HG03045 (cell line): ENCODE measurements at regions not wholly inside any gene's neighbourhood (a gene's known extent, or its start where the extent isn't known, plus 50 kb on each side); places are given as distances from the start of the nearest gene placed in this dataset.
"Not testable (repeated sequence)": the region's sequence is repeated elsewhere in the genome, so short reads cannot be mapped to it uniquely, and the experiment has no call there.

Experiments
- ATAC-seq: cut with Tn5 transposase; IDR thresholded peaks from one replicate; pipeline ENCODE4 v1.9.1; 2021; ENCODE audit warnings: mild to moderate bottlenecking, moderate library complexity; ENCODE audit not compliant: unreplicated experiment

- ATAC-seq = not testable (repeated sequence)
Measured at GRCh38 chr14:37838778-37839177, 243.3 kb downstream of the TTC6 start.

- ATAC-seq = not testable (repeated sequence)
Measured at GRCh38 chr14:37841039-37841438, 245.6 kb downstream of the TTC6 start.

- ATAC-seq = no peak
Measured at GRCh38 chr14:37842106-37842505, 246.7 kb downstream of the TTC6 start.

GRCh38 chr14:37843954-37844607 lies 248.7 kb downstream of the TTC6 start:
- no peak for ATAC-seq

- ATAC-seq = no peak
Measured at GRCh38 chr14:37844614-37845013, 249.2 kb downstream of the TTC6 start.

- no peak for ATAC-seq
Measured at GRCh38 chr14:37848985-37849621, 253.7 kb downstream of the TTC6 start.

GRCh38 chr14:37851054-37851453 lies 255.6 kb downstream of the TTC6 start:
- no peak for ATAC-seq

- no peak for ATAC-seq
Measured at GRCh38 chr14:37855871-37856270, 260.4 kb downstream of the TTC6 start.

GRCh38 chr14:37857774-37858266 lies 262.4 kb downstream of the TTC6 start:
- ATAC-seq = no peak

GRCh38 chr14:37858733-37859132 lies 263.3 kb downstream of the TTC6 start:
- ATAC-seq = no peak

- ATAC-seq = no peak
Measured at GRCh38 chr14:37859177-37859576, 263.7 kb downstream of the TTC6 start.

GRCh38 chr14:37862263-37862662 lies 266.8 kb downstream of the TTC6 start:
- no peak for ATAC-seq

- no peak for ATAC-seq
Measured at GRCh38 chr14:37864128-37864527, 268.7 kb downstream of the TTC6 start.

- no peak for ATAC-seq
Measured at GRCh38 chr14:37864861-37865718, 269.7 kb downstream of the TTC6 start.

- no peak for ATAC-seq
Measured at GRCh38 chr14:37865719-37866549, 270.5 kb downstream of the TTC6 start.

GRCh38 chr14:37869633-37870032 lies 274.2 kb downstream of the TTC6 start:
- no peak for ATAC-seq

- ATAC-seq = no peak
Measured at GRCh38 chr14:37870170-37870569, 274.7 kb downstream of the TTC6 start.

- no peak for ATAC-seq
Measured at GRCh38 chr14:37870632-37871346, 275.4 kb downstream of the TTC6 start.

- ATAC-seq = not testable (repeated sequence)
Measured at GRCh38 chr14:37874065-37874428, 278.6 kb downstream of the TTC6 start.

GRCh38 chr14:37874429-37875109 lies 279.1 kb downstream of the TTC6 start:
- ATAC-seq = peak; percentile 95
